Pancreas (tissue), 10 donors: ENCODE measurements at regions not wholly inside any gene's neighbourhood (a gene's known extent, or its start where the extent isn't known, plus 50 kb on each side); places are given as distances from the start of the nearest gene placed in this dataset.

Source experiments
- ATAC-seq, 4 donors: fragments of 200-7000 bp; cut with Tn5 transposase; one replicate each; pipeline versions ENCODE4 v1.8.0 to v1.9.1; 2020; ENCODE audit warnings: mild to moderate bottlenecking in 4 of 4, moderate library complexity in 4 of 4
- DNase-seq, 6 donors: peaks; one replicate each; pipeline ENCODE4 v3.0.0-alpha.2; 2020
- FAIRE-seq: peaks from 2 replicates; lab custom pipeline; 2012; peaks lifted over from hg19 to GRCh38; lab: Jason Lieb, UNC
- H3K27ac ChIP-seq, 4 donors: fragments of 200-600 bp; sonication (generic); 1 replicate in 3 of 4; 2 replicates in 1 of 4; pipeline versions ENCODE4 v1.5.0 to v1.8.0; 2020
- H3K27me3 ChIP-seq, 4 donors: fragments of 200-600 bp; one replicate each; pipeline ENCODE4 v1.8.0; 2021
- H3K36me3 ChIP-seq, 3 donors: fragments of 200-600 bp; sonication (generic) in 1 of 3; one replicate each; pipeline versions ENCODE4 v1.5.0 to v1.8.0; 2020 to 2021
- H3K4me1 ChIP-seq, 3 donors: fragments of 200-600 bp; one replicate each; pipeline ENCODE4 v1.8.0; 2021
- H3K4me3 ChIP-seq, 4 donors: fragments of 200-600 bp; sonication (generic) in 2 of 4; one replicate each; pipeline versions ENCODE4 v1.5.0 to v1.8.0; 2020 to 2021
- H3K9me3 ChIP-seq, 4 donors: fragments of 200-600 bp; one replicate each; pipeline ENCODE4 v1.8.0; 2021
- WGBS, 2 donors: extraction: QIAGEN DNeasy Blood & Tissue Kit; methylation state at CpG; one replicate each; pipeline ENCODE4 v1.1.7; 2013; 5-methylcytosine and 5-hydroxymethylcytosine counted together
- intact Hi-C, 3 donors: fragments of 100-400 bp; cut with DNase I; formaldehyde crosslinking; loops; one replicate each; pipeline versions ENCODE4 v1.11.1 to v1.14.2; 2022
- TF ChIP-seq, protein P1 (sequence below), 4 donors: fragments of 200-600 bp; sonication (generic) in 3 of 4; IDR thresholded peaks; one replicate each; pipeline versions ENCODE4 v1.5.0 to v1.8.0; 2021; ENCODE audit warnings: antibody characterized with exemption in 4 of 4
- donor health status: healthy with polysubstance abuse.
- donor health status: DM: no; HTN: no; CAD: no; lungs with moderate emphysema.
- donor health status: DM: no; HTN: no; CAD: no.
- donor health status: control.
- donor health status: control.
- donor health status: Bipolar disorder and iron deficiency.
- donor health status: DM: yes; HTN: yes; CAD: no.
- donor health status: DM: no; HTN: no; CAD: no.
- donor health status: DM: no; HTN: no; CAD: no.
- donor health status: DM: yes; HTN: yes; CAD: no.

DNA sequence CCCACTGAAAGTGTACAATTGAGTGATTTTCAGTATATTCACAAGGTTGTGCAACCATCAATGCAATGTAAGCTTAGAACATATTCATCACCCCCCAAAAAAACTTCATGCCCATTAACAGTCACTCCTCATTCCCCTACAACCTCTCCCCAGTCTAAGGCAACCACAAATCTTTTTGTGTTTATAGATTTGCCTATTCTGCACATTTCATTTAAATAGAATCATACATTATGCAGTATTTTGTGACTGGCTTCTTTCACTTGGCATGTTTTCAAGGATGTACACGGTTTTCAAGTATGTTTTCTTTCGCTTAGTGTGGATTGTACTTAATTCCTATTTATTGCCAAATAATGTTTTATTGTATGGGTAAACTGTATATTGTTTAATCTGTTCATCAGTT, 95.6 kb upstream of the ADRA1D start:
- Histone ChIP-seq H3K9me3 (no peaks in the 10 kb centered on the region), H3K4me1 (no peaks in the 10 kb centered on the region), H3K27ac (no peak overlapping the region), H3K4me3 (no peak overlapping the region), H3K36me3 (no peaks in the 10 kb centered on the region), H3K27me3 (no peaks in the 10 kb centered on the region)
- ATAC-seq = no peak
- no peak for FAIRE-seq
- TF ChIP-seq, protein P1, sequence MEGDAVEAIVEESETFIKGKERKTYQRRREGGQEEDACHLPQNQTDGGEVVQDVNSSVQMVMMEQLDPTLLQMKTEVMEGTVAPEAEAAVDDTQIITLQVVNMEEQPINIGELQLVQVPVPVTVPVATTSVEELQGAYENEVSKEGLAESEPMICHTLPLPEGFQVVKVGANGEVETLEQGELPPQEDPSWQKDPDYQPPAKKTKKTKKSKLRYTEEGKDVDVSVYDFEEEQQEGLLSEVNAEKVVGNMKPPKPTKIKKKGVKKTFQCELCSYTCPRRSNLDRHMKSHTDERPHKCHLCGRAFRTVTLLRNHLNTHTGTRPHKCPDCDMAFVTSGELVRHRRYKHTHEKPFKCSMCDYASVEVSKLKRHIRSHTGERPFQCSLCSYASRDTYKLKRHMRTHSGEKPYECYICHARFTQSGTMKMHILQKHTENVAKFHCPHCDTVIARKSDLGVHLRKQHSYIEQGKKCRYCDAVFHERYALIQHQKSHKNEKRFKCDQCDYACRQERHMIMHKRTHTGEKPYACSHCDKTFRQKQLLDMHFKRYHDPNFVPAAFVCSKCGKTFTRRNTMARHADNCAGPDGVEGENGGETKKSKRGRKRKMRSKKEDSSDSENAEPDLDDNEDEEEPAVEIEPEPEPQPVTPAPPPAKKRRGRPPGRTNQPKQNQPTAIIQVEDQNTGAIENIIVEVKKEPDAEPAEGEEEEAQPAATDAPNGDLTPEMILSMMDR (IDR thresholded peaks at IDR 0.05) = no peak
- intact Hi-C loops = no loop called here
- no peak for DNase-seq
- WGBS, 2 donors = 48 to 67% methylated on average over 2 of the region's 2 CpGs

GRCh38 chr20:4342609-4343008, 93.5 kb upstream of the ADRA1D start:
- no peaks in the 10 kb centered on the region for H3K4me1 ChIP-seq
- FAIRE-seq = no peak
- no peak overlapping the region for H3K4me3 ChIP-seq
- no peaks in the 10 kb centered on the region for H3K9me3 ChIP-seq
- WGBS, 2 donors = 13 to 15% methylated on average over 2 of the region's 2 CpGs
- TF ChIP-seq, protein P1 (IDR thresholded peaks at IDR 0.05) = no peak
- no peaks in the 10 kb centered on the region for H3K27me3 ChIP-seq
- intact Hi-C loops = no loop called here
- H3K27ac ChIP-seq = no peak overlapping the region
- H3K36me3 ChIP-seq = no peaks in the 10 kb centered on the region
- no peak for DNase-seq
- no peak for ATAC-seq

GRCh38 chr20:4341804-4342485, 92.9 kb upstream of the ADRA1D start:
- no peaks in the 10 kb centered on the region for H3K36me3 ChIP-seq

GRCh38 chr20:4335722-4336121, 86.6 kb upstream of the ADRA1D start:
- TF ChIP-seq, protein P1 (IDR thresholded peaks at IDR 0.05) = no peak
- Histone ChIP-seq H3K4me1 (no peaks in the 10 kb centered on the region), H3K4me3 (no peak overlapping the region), H3K27me3 (no peaks in the 10 kb centered on the region), H3K36me3 (no peaks in the 10 kb centered on the region), H3K27ac (no peak overlapping the region), H3K9me3 (no peaks in the 10 kb centered on the region)
- intact Hi-C loops = no loop called here
- FAIRE-seq (no peak), ATAC-seq (no peak), DNase-seq (no peak)
- 43 to 61% methylated on average over 1 of the region's 1 CpG for WGBS, 2 donors

More at GRCh38 chr20:4341804-4342485, 92.9 kb upstream of the ADRA1D start:
- Histone ChIP-seq H3K4me1 (no peaks in the 10 kb centered on the region), H3K27me3 (no peaks in the 10 kb centered on the region), H3K4me3 (no peak overlapping the region), H3K9me3 (no peaks in the 10 kb centered on the region), H3K27ac (no peak overlapping the region)
- 45 to 59% methylated on average over 6 of the region's 6 CpGs for WGBS, 2 donors
- DNase-seq (no peak), FAIRE-seq (no peak), ATAC-seq (no peak)
- TF ChIP-seq, protein P1 (IDR thresholded peaks at IDR 0.05) = no peak
- intact Hi-C loops = no loop called here

DNA sequence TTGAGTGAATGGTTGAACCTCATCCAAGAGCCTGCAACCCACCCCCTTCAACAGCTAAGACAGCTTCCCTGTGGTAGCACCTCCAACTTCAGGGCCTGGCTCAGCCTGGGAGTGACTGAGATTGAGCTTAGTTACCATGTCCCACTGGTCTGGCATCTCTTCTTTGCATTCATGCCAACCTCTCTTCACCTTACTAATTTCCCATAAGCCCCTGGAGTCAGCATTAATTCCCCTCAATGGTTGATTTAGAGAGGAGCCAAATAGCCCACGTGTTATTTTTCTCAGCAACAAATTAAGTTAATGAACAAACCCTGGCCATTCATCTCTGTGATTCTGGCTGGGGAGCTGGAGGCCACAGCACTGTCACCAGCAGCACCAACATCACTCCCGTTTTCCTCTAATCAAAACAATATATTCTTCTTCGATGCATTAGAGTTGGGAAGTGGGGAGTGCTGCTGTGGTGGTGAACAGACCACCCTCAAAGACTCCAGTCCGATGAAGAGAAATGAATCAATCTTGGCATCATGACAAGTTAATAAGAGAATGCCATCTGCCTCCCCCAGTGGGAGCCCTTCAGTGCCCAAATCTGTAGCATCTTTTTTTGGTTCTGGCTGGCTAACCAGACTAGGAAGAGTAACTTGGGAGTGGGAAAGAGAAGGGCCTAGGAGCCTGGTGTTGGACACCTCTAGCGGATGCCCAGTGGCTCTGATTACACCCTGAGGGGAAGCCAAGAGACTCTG, 83.2 kb upstream of the ADRA1D start:
- 50 to 61% methylated on average over 5 of the region's 5 CpGs for WGBS, 2 donors
- no peak for FAIRE-seq

More for the DNA sequence above, 83.2 kb upstream of the ADRA1D start:
- intact Hi-C loops = no loop called here
- H3K27me3 ChIP-seq = no peaks in the 10 kb centered on the region
- DNase-seq (no peak), ATAC-seq (no peak)
- no peak overlapping the region for H3K4me3 ChIP-seq
- no peaks in the 10 kb centered on the region for H3K4me1 ChIP-seq
- H3K27ac ChIP-seq = no peak overlapping the region
- H3K36me3 ChIP-seq = no peaks in the 10 kb centered on the region
- no peaks in the 10 kb centered on the region for H3K9me3 ChIP-seq
- TF ChIP-seq, protein P1 (IDR thresholded peaks at IDR 0.05) = no peak
